NCI-H748 (cell line): ENCODE measurements at regions not wholly inside any gene's neighbourhood (a gene's known extent, or its start where the extent isn't known, plus 50 kb on each side); places are given as distances from the start of the nearest gene placed in this dataset.

Source experiments
- DNase-seq: peaks from one replicate; lab custom pipeline; 2025; ENCODE audit not compliant: unreplicated experiment; lab: John Stamatoyannopoulos, UW

- no peak for DNase-seq
Measured at GRCh38 chr14:95413289-95414215, 93.8 kb upstream of the CLMN start.

- DNase-seq, result no peak
Measured at GRCh38 chr14:95410838-95411237, 91.1 kb upstream of the CLMN start.

- peak; percentile 69 for DNase-seq
Measured at GRCh38 chr14:95409477-95410272, 90.0 kb upstream of the CLMN start.

GRCh38 chr14:95408731-95409476 lies 89.2 kb upstream of the CLMN start:
- DNase-seq, result no peak

GRCh38 chr14:95407354-95407753 lies 87.6 kb upstream of the CLMN start:
- DNase-seq, result no peak

- DNase-seq, result no peak
Measured at GRCh38 chr14:95406756-95407277, 87.1 kb upstream of the CLMN start.

- DNase-seq, result no peak
Measured at GRCh38 chr14:95404583-95404982, 84.9 kb upstream of the CLMN start.

GRCh38 chr14:95402578-95402977 lies 82.9 kb upstream of the CLMN start:
- DNase-seq, result no peak

- no peak for DNase-seq
Measured at GRCh38 chr14:95402176-95402575, 82.5 kb upstream of the CLMN start.

GRCh38 chr14:95398630-95399547 lies 79.2 kb upstream of the CLMN start:
- no peak for DNase-seq

- DNase-seq, result no peak
Measured at GRCh38 chr14:95397325-95397724, 77.6 kb upstream of the CLMN start.

- no peak for DNase-seq
Measured at GRCh38 chr14:95396221-95396620, 76.5 kb upstream of the CLMN start.

- DNase-seq, result no peak
Measured at GRCh38 chr14:95395098-95395737, 75.5 kb upstream of the CLMN start.

GRCh38 chr14:95394297-95395097 lies 74.8 kb upstream of the CLMN start:
- no peak for DNase-seq

GRCh38 chr14:95392841-95393240 lies 73.1 kb upstream of the CLMN start:
- no peak for DNase-seq

GRCh38 chr14:95391331-95391730 lies 71.6 kb upstream of the CLMN start:
- no peak for DNase-seq

- no peak for DNase-seq
Measured at GRCh38 chr14:95389471-95390011, 69.8 kb upstream of the CLMN start.

- DNase-seq, result no peak
Measured at GRCh38 chr14:95388699-95389098, 69.0 kb upstream of the CLMN start.
